ENCODE measurements at regions not wholly inside any gene's neighbourhood (a gene's known extent, or its start where the extent isn't known, plus 50 kb on each side); places are given as distances from the start of the nearest gene placed in this dataset.
"Not testable (repeated sequence)": the region's sequence is repeated elsewhere in the genome, so short reads cannot be mapped to it uniquely, and the experiment has no call there.

GRCh38 chr2:16227811-16228462, 287.6 kb downstream of the MYCN start:
- Mint-ChIP-seq H3K36me3 (no peaks in the 10 kb centered on the region), H3K4me1 (peaks cover 0 to 2% (median 0%) of the 10 kb centered on the region in 3 donors), H3K27ac (no peak overlapping the region), H3K4me3 (no peak overlapping the region), H3K9me3 (peaks cover 0 to 2% (median 0%) of the 10 kb centered on the region in 3 donors), H3K27me3 (no peaks in the 10 kb centered on the region)

- Mint-ChIP-seq H3K4me3 (no peak overlapping the region), H3K27me3 (no peaks in the 10 kb centered on the region), H3K9me3 (peaks cover 0 to 3% (median 0%) of the 10 kb centered on the region in 3 donors), H3K27ac (peak overlapping the region in 1 of 3 donors; percentile 39), H3K4me1 (peaks cover 0 to 2% (median 0%) of the 10 kb centered on the region in 3 donors), H3K36me3 (no peaks in the 10 kb centered on the region)
These were observed 286.8 kb downstream of the MYCN start for GRCh38 chr2:16226943-16227664.

GRCh38 chr2:16226381-16226780, 286.0 kb downstream of the MYCN start:
- peaks cover 0 to 2% (median 0%) of the 10 kb centered on the region in 3 donors for H3K4me1 Mint-ChIP-seq
- no peaks in the 10 kb centered on the region for H3K27me3 Mint-ChIP-seq
- H3K36me3 Mint-ChIP-seq = no peaks in the 10 kb centered on the region
- H3K27ac Mint-ChIP-seq = no peak overlapping the region
- H3K4me3 Mint-ChIP-seq = no peak overlapping the region
- H3K9me3 Mint-ChIP-seq = peaks cover 0 to 5% (median 5%) of the 10 kb centered on the region in 3 donors

GRCh38 chr2:16225545-16225944, 285.2 kb downstream of the MYCN start:
- H3K27ac Mint-ChIP-seq = no peak overlapping the region
- peaks cover 0 to 2% (median 0%) of the 10 kb centered on the region in 3 donors for H3K4me1 Mint-ChIP-seq
- no peaks in the 10 kb centered on the region for H3K36me3 Mint-ChIP-seq
- no peaks in the 10 kb centered on the region for H3K27me3 Mint-ChIP-seq
- peaks cover 0 to 5% (median 5%) of the 10 kb centered on the region in 3 donors for H3K9me3 Mint-ChIP-seq
- no peak overlapping the region for H3K4me3 Mint-ChIP-seq

GRCh38 chr2:16225071-16225470, 284.7 kb downstream of the MYCN start:
- H3K9me3 Mint-ChIP-seq = peaks cover 0 to 5% (median 5%) of the 10 kb centered on the region in 3 donors
- no peak overlapping the region for H3K27ac Mint-ChIP-seq
- peaks cover 0 to 2% (median 0%) of the 10 kb centered on the region in 3 donors for H3K4me1 Mint-ChIP-seq
- no peak overlapping the region for H3K4me3 Mint-ChIP-seq
- no peaks in the 10 kb centered on the region for H3K27me3 Mint-ChIP-seq
- no peaks in the 10 kb centered on the region for H3K36me3 Mint-ChIP-seq

- Mint-ChIP-seq H3K4me1 (peaks cover 0 to 2% (median 0%) of the 10 kb centered on the region in 3 donors), H3K9me3 (peaks cover 0 to 5% (median 5%) of the 10 kb centered on the region in 3 donors), H3K27ac (no peak overlapping the region), H3K4me3 (no peak overlapping the region), H3K36me3 (no peaks in the 10 kb centered on the region), H3K27me3 (no peaks in the 10 kb centered on the region)
These were observed 284.1 kb downstream of the MYCN start for GRCh38 chr2:16224298-16225045.

- Mint-ChIP-seq H3K4me1 (peaks cover 0 to 2% (median 0%) of the 10 kb centered on the region in 3 donors), H3K9me3 (peaks cover 0 to 5% (median 5%) of the 10 kb centered on the region in 3 donors), H3K27ac (no peak overlapping the region), H3K36me3 (no peaks in the 10 kb centered on the region), H3K4me3 (no peak overlapping the region), H3K27me3 (no peaks in the 10 kb centered on the region)
These were observed 283.5 kb downstream of the MYCN start for GRCh38 chr2:16223841-16224177.

- H3K4me3 Mint-ChIP-seq = no peak overlapping the region
- H3K9me3 Mint-ChIP-seq = peaks cover 0 to 5% (median 3%) of the 10 kb centered on the region in 3 donors
- no peak overlapping the region for H3K27ac Mint-ChIP-seq
- H3K27me3 Mint-ChIP-seq = no peaks in the 10 kb centered on the region
- peaks cover 0 to 2% (median 0%) of the 10 kb centered on the region in 3 donors for H3K4me1 Mint-ChIP-seq
- no peaks in the 10 kb centered on the region for H3K36me3 Mint-ChIP-seq
These were observed 283.0 kb downstream of the MYCN start for GRCh38 chr2:16223161-16223840.

- H3K36me3 Mint-ChIP-seq = no peaks in the 10 kb centered on the region
- peaks cover 0 to 5% (median 3%) of the 10 kb centered on the region in 3 donors for H3K9me3 Mint-ChIP-seq
- H3K27me3 Mint-ChIP-seq = no peaks in the 10 kb centered on the region
- peaks cover 0 to 2% (median 0%) of the 10 kb centered on the region in 3 donors for H3K4me1 Mint-ChIP-seq
- H3K27ac Mint-ChIP-seq = no peak overlapping the region
- H3K4me3 Mint-ChIP-seq = no peak overlapping the region
These were observed 282.0 kb downstream of the MYCN start for GRCh38 chr2:16222326-16222725.

- H3K4me3 Mint-ChIP-seq = no peak overlapping the region
These were observed 281.2 kb downstream of the MYCN start for GRCh38 chr2:16221461-16222010.

GRCh38 chr2:16219292-16219975, 279.1 kb downstream of the MYCN start:
- Mint-ChIP-seq H3K36me3 (no peaks in the 10 kb centered on the region), H3K4me3 (no peak overlapping the region), H3K9me3 (peaks cover 0 to 5% (median 3%) of the 10 kb centered on the region in 3 donors), H3K27ac (no peak overlapping the region), H3K4me1 (peaks cover 0 to 2% (median 0%) of the 10 kb centered on the region in 3 donors), H3K27me3 (no peaks in the 10 kb centered on the region)

More at GRCh38 chr2:16221461-16222010, 281.2 kb downstream of the MYCN start:
- no peaks in the 10 kb centered on the region for H3K27me3 Mint-ChIP-seq
- H3K27ac Mint-ChIP-seq = no peak overlapping the region
- peaks cover 0 to 5% (median 3%) of the 10 kb centered on the region in 3 donors for H3K9me3 Mint-ChIP-seq
- no peaks in the 10 kb centered on the region for H3K36me3 Mint-ChIP-seq
- peaks cover 0 to 2% (median 0%) of the 10 kb centered on the region in 3 donors for H3K4me1 Mint-ChIP-seq

- no peaks in the 10 kb centered on the region for H3K27me3 Mint-ChIP-seq
These were observed 278.3 kb downstream of the MYCN start for GRCh38 chr2:16218625-16219024.

GRCh38 chr2:16218161-16218560, 277.8 kb downstream of the MYCN start:
- Mint-ChIP-seq H3K27ac (no peak overlapping the region), H3K4me3 (no peak overlapping the region), H3K4me1 (no peaks in the 10 kb centered on the region), H3K36me3 (no peaks in the 10 kb centered on the region), H3K9me3 (peaks cover 0 to 5% (median 3%) of the 10 kb centered on the region in 3 donors), H3K27me3 (no peaks in the 10 kb centered on the region)

More at GRCh38 chr2:16218625-16219024, 278.3 kb downstream of the MYCN start:
- H3K4me3 Mint-ChIP-seq = peak overlapping the region in 1 of 4 donors; percentile 47
- H3K27ac Mint-ChIP-seq = no peak overlapping the region
- H3K9me3 Mint-ChIP-seq = peaks cover 0 to 5% (median 3%) of the 10 kb centered on the region in 3 donors
- peaks cover 0 to 2% (median 0%) of the 10 kb centered on the region in 3 donors for H3K4me1 Mint-ChIP-seq
- H3K36me3 Mint-ChIP-seq = no peaks in the 10 kb centered on the region

GRCh38 chr2:16217741-16218140, 277.4 kb downstream of the MYCN start:
- H3K27me3 Mint-ChIP-seq, H3K9me3 Mint-ChIP-seq, H3K27ac Mint-ChIP-seq, H3K36me3 Mint-ChIP-seq, H3K4me1 Mint-ChIP-seq, H3K4me3 Mint-ChIP-seq: not testable (repeated sequence)
